H9 (cell line): ENCODE measurements at regions not wholly inside any gene's neighbourhood (a gene's known extent, or its start where the extent isn't known, plus 50 kb on each side); places are given as distances from the start of the nearest gene placed in this dataset.

Source experiments
- DNase-seq: peaks from one replicate; pipeline ENCODE4 v3.0.0-alpha.2; 2017
- H2AFZ ChIP-seq: one replicate; pipeline ENCODE4 v1.6.1; 2013; ENCODE audit warnings: mild to moderate bottlenecking, low read length, control low read depth, moderate library complexity
- H2AK5ac ChIP-seq: 2 replicates; pipeline ENCODE4 v1.6.1; 2013; ENCODE audit warnings: low read length, control low read depth, mixed read lengths; ENCODE audit not compliant: insufficient read length
- H2BK120ac ChIP-seq: one replicate; pipeline ENCODE4 v1.6.1; 2013; ENCODE audit warnings: low read depth, mild to moderate bottlenecking, low read length, control low read depth, inconsistent platforms; ENCODE audit not compliant: poor library complexity, severe bottlenecking
- H2BK12ac ChIP-seq: 2 replicates; pipeline ENCODE4 v1.6.1; 2013; ENCODE audit warnings: low read length, control low read depth, mixed read lengths, low read depth; ENCODE audit not compliant: insufficient read length
- H2BK15ac ChIP-seq: 2 replicates; pipeline ENCODE4 v1.6.1; 2013; ENCODE audit warnings: low read depth, low read length, control low read depth
- H2BK20ac ChIP-seq: one replicate; pipeline ENCODE4 v1.6.1; 2013; ENCODE audit warnings: low read depth, mild to moderate bottlenecking, low read length, control low read depth, inconsistent platforms; ENCODE audit not compliant: poor library complexity, severe bottlenecking
- H2BK5ac ChIP-seq: 2 replicates; pipeline ENCODE4 v1.6.1; 2013; ENCODE audit warnings: low read length, control low read depth, mixed read lengths; ENCODE audit not compliant: insufficient read length
- H3K14ac ChIP-seq: 2 replicates; pipeline ENCODE4 v1.6.1; 2013; ENCODE audit warnings: low read length, control low read depth; ENCODE audit not compliant: insufficient read depth
- H3K18ac ChIP-seq: 2 replicates; pipeline ENCODE4 v1.6.1; 2013; ENCODE audit warnings: low read depth, mild to moderate bottlenecking, mixed read lengths, low read length, control low read depth; ENCODE audit not compliant: insufficient read length
- H3K23ac ChIP-seq: 2 replicates; pipeline ENCODE4 v1.6.1; 2013; ENCODE audit warnings: low read length, control low read depth, mixed read lengths, low read depth; ENCODE audit not compliant: insufficient read length
- H3K23me2 ChIP-seq: 2 replicates; pipeline ENCODE4 v1.6.1; 2013; ENCODE audit warnings: low read depth, mild to moderate bottlenecking, mixed read lengths, low read length, control low read depth; ENCODE audit not compliant: insufficient read length, poor library complexity, severe bottlenecking
- H3K27ac ChIP-seq: 2 replicates; pipeline ENCODE4 v1.5.1; 2013; ENCODE audit warnings: low read length, control low read depth, mixed read lengths, low read depth; ENCODE audit not compliant: insufficient read length
- H3K27me3 ChIP-seq: 2 replicates; pipeline ENCODE4 v1.6.1; 2013; ENCODE audit warnings: low read length, control low read depth, inconsistent platforms; ENCODE audit not compliant: insufficient read depth
- H3K4ac ChIP-seq: 2 replicates; pipeline ENCODE4 v1.6.1; 2013; ENCODE audit warnings: low read depth, mild to moderate bottlenecking, control low read depth, inconsistent platforms, low read length, moderate library complexity
- H3K4me1 ChIP-seq: 2 replicates; pipeline ENCODE4 v1.6.1; 2013; ENCODE audit warnings: low read length, control low read depth, inconsistent platforms; ENCODE audit not compliant: insufficient read depth
- H3K4me2 ChIP-seq: 2 replicates; pipeline ENCODE4 v1.6.1; 2013; ENCODE audit warnings: low read length, control low read depth, mixed read lengths; ENCODE audit not compliant: insufficient read length, insufficient read depth
- H3K56ac ChIP-seq: 2 replicates; pipeline ENCODE4 v1.6.1; 2013; ENCODE audit warnings: low read depth, mild to moderate bottlenecking, mixed read lengths, low read length, control low read depth; ENCODE audit not compliant: insufficient read length
- H3K79me1 ChIP-seq: 2 replicates; pipeline ENCODE4 v1.6.1; 2013; ENCODE audit warnings: low read depth, mild to moderate bottlenecking, moderate library complexity, low read length, control low read depth, inconsistent platforms; ENCODE audit not compliant: insufficient read depth, poor library complexity, severe bottlenecking
- H3K79me2 ChIP-seq: 2 replicates; pipeline ENCODE4 v1.6.1; 2013; ENCODE audit warnings: low read length, control low read depth, inconsistent platforms; ENCODE audit not compliant: insufficient read depth
- H3K9ac ChIP-seq: 2 replicates; pipeline ENCODE4 v1.6.1; 2013; ENCODE audit warnings: low read length, control low read depth, mixed read lengths; ENCODE audit not compliant: insufficient read length; ENCODE audit errors: extremely low read depth
- H3K9me3 ChIP-seq: one replicate; pipeline ENCODE4 v1.6.1; 2013; ENCODE audit warnings: low read depth, low read length, inconsistent platforms; ENCODE audit not compliant: control insufficient read depth
- H3T11ph ChIP-seq: one replicate; pipeline ENCODE4 v1.6.1; 2013; ENCODE audit warnings: mild to moderate bottlenecking, low read length, control low read depth, inconsistent platforms
- H4K20me1 ChIP-seq: one replicate; pipeline ENCODE4 v1.6.1; 2013; ENCODE audit not compliant: control insufficient read depth, insufficient read length, insufficient read depth
- H4K5ac ChIP-seq: 2 replicates; pipeline ENCODE4 v1.6.1; 2013; ENCODE audit warnings: low read depth, mild to moderate bottlenecking, mixed read lengths, low read length, control low read depth; ENCODE audit not compliant: insufficient read length
- H4K8ac ChIP-seq: replicated peaks from 2 replicates; pipeline ENCODE4 v1.6.1; 2013; ENCODE audit warnings: low read length, control low read depth, mixed read lengths, low read depth; ENCODE audit not compliant: insufficient read length
- H4K91ac ChIP-seq: 2 replicates; pipeline ENCODE4 v1.6.1; 2013; ENCODE audit warnings: low read depth, mild to moderate bottlenecking, moderate library complexity, mixed read lengths, low read length, control low read depth; ENCODE audit not compliant: insufficient read length
- H3K27ac Mint-ChIP-seq, 3 experiments: 2 replicates in 2 of 3; 3 replicates in 1 of 3; pipeline ENCODE4 v1.8.0; 2020 to 2021; ENCODE audit warnings: mixed read lengths in 3 of 3, mild to moderate bottlenecking in 1 of 3, moderate library complexity in 1 of 3
- H3K27me3 Mint-ChIP-seq: 2 replicates; pipeline ENCODE4 v1.8.0; 2021; ENCODE audit warnings: low read depth, mild to moderate bottlenecking, moderate library complexity, mixed read lengths
- H3K36me3 Mint-ChIP-seq, 3 experiments: 2 replicates in 2 of 3; 3 replicates in 1 of 3; pipeline ENCODE4 v1.8.0; 2020 to 2021; ENCODE audit warnings: low read depth in 3 of 3, mixed read lengths in 3 of 3; ENCODE audit not compliant: insufficient read depth in 1 of 3
- H3K4me1 Mint-ChIP-seq, 2 experiments: 2 replicates each; pipeline ENCODE4 v1.8.0; 2020; ENCODE audit warnings: mixed read lengths in 2 of 2
- H3K4me3 Mint-ChIP-seq, 2 experiments: 2 replicates in 1 of 2; 3 replicates in 1 of 2; pipeline ENCODE4 v1.8.0; 2020 to 2021; ENCODE audit warnings: mild to moderate bottlenecking in 2 of 2, mixed read lengths in 2 of 2, moderate library complexity in 1 of 2
- H3K9me3 Mint-ChIP-seq, 2 experiments: 2 replicates in 1 of 2; 3 replicates in 1 of 2; pipeline ENCODE4 v1.8.0; 2020; ENCODE audit warnings: mild to moderate bottlenecking in 2 of 2, mixed read lengths in 2 of 2, moderate library complexity in 1 of 2
- WGBS: extraction: QIAGEN DNeasy Blood & Tissue Kit; methylation state at CpG from one replicate; pipeline ENCODE4 v1.1.7; 2013; ENCODE audit warnings: missing lambda C conversion rate, low lambda C conversion rate, mixed read lengths; ENCODE audit not compliant: insufficient read length; ENCODE audit errors: extremely low coverage; 5-methylcytosine and 5-hydroxymethylcytosine counted together
- TF ChIP-seq, protein P1 (sequence below): fragments of 200-600 bp; sonication (generic); conservative IDR thresholded peaks from 3 replicates; pipeline ENCODE4 v1.8.0; 2021; ENCODE audit warnings: antibody characterized with exemption, mild to moderate bottlenecking

DNA sequence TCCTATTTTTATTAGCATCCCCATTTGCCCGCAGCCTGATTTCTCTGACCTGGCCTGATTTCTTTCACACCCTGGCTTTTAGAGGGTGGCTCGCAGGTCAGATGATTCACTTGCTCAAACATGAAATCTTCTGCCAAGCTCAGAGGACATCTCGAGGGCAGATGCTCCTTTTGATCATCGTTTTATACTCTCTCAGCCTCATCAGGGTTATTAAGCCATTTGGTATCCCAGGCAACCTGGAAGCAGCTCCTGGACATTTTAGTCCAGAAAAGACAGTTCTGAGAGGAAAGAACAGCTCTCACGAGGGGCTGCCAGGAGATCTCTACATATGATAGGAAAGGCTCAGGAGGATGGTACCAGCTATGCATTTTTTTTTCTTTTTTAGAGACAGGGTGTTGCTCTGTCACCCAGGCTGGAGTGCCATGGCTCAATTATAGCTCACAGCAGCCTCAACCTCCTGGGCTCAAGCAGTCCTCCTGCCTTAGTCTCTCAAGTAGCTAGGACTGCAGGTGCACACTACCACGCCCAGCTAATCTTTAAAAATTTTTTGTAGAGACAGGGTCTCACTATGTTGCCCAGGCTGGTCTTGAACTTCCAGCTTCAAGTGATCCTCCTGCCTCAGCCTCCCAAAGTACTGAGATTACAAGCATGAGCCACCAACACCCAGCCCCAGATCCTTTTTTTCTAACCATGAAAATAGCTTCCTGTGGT lies 165.4 kb downstream of the KATNAL1 start:
- no peak overlapping the region for H3K9ac ChIP-seq

More for the DNA sequence above, 165.4 kb downstream of the KATNAL1 start:
- Mint-ChIP-seq H3K9me3 (peaks cover 0 to 2% of the 10 kb centered on the region in 2 experiments; a peak in 3 of 5 replicates), H3K27me3 (no peaks in the 10 kb centered on the region; the same call in none of the 2 replicates), H3K36me3 (peaks cover 0 to 3% (median 3%) of the 10 kb centered on the region in 3 experiments; a peak in 3 of 7 replicates), H3K4me3 (no peak overlapping the region), H3K4me1 (peaks cover 0 to 5% of the 10 kb centered on the region in 2 experiments; a peak in 2 of 4 replicates), H3K27ac (no peak overlapping the region)
- H3K79me1 ChIP-seq, result no peaks in the 10 kb centered on the region
- H4K91ac ChIP-seq, result no peak overlapping the region
- no peak overlapping the region for H3K4ac ChIP-seq
- TF ChIP-seq, protein P1, sequence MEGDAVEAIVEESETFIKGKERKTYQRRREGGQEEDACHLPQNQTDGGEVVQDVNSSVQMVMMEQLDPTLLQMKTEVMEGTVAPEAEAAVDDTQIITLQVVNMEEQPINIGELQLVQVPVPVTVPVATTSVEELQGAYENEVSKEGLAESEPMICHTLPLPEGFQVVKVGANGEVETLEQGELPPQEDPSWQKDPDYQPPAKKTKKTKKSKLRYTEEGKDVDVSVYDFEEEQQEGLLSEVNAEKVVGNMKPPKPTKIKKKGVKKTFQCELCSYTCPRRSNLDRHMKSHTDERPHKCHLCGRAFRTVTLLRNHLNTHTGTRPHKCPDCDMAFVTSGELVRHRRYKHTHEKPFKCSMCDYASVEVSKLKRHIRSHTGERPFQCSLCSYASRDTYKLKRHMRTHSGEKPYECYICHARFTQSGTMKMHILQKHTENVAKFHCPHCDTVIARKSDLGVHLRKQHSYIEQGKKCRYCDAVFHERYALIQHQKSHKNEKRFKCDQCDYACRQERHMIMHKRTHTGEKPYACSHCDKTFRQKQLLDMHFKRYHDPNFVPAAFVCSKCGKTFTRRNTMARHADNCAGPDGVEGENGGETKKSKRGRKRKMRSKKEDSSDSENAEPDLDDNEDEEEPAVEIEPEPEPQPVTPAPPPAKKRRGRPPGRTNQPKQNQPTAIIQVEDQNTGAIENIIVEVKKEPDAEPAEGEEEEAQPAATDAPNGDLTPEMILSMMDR, result no peak
- H3K23ac ChIP-seq, result no peak overlapping the region
- no peak overlapping the region for H2BK12ac ChIP-seq
- no peak overlapping the region for H3K27ac ChIP-seq
- H3T11ph ChIP-seq, result no peak overlapping the region
- no peak overlapping the region for H4K8ac ChIP-seq
- no CpG with 5 or more reads among the region's 6 CpGs for WGBS
- no peak for DNase-seq
- H3K79me2 ChIP-seq, result no peaks in the 10 kb centered on the region
- H2BK15ac ChIP-seq, result no peak overlapping the region
- no peaks in the 10 kb centered on the region for H3K27me3 ChIP-seq
- no peak overlapping the region for H2BK5ac ChIP-seq
- H3K56ac ChIP-seq, result no peak overlapping the region
- peaks cover 3% of the 10 kb centered on the region for H3K9me3 ChIP-seq
- no peaks in the 10 kb centered on the region for H4K20me1 ChIP-seq
- no peak overlapping the region for H4K5ac ChIP-seq
- H3K4me2 ChIP-seq, result no peak overlapping the region
- H2BK20ac ChIP-seq, result no peak overlapping the region
- no peak overlapping the region for H2AFZ ChIP-seq
- no peak overlapping the region for H3K14ac ChIP-seq
- no peaks in the 10 kb centered on the region for H3K4me1 ChIP-seq
- no peak overlapping the region for H2AK5ac ChIP-seq
- no peak overlapping the region for H2BK120ac ChIP-seq
- H3K18ac ChIP-seq, result no peak overlapping the region
- H3K23me2 ChIP-seq, result no peaks in the 10 kb centered on the region
